GM12864 (cell line): ENCODE measurements at regions not wholly inside any gene's neighbourhood (a gene's known extent, or its start where the extent isn't known, plus 50 kb on each side); places are given as distances from the start of the nearest gene placed in this dataset.
A peak's percentile ranks its signal among the peaks of the same experiment; 100 is the strongest.

ENCODE experiments used
- DNase-seq: peaks from one replicate; pipeline ENCODE4 v3.0.0-alpha.2; 2011; ENCODE audit warnings: low read depth
- H3K4me3 ChIP-seq: 2 replicates; pipeline ENCODE4 v1.5.1; 2011; ENCODE audit warnings: mild to moderate bottlenecking, low read depth, low read length, control low read depth
- CTCF ChIP-seq: IDR thresholded peaks from 2 replicates; pipeline ENCODE4 v1.5.1; 2011; ENCODE audit warnings: low read depth, mild to moderate bottlenecking, moderate library complexity, low read length, control low read depth, inconsistent platforms; ENCODE audit errors: missing control alignments

- no peak for TF ChIP-seq CTCF
- no peak overlapping the region for H3K4me3 ChIP-seq
- DNase-seq, result no peak
Observed at GRCh38 chr17:36673068-36673467, 71.7 kb downstream of the MRM1 start.

- H3K4me3 ChIP-seq, result no peak overlapping the region
- no peak for TF ChIP-seq CTCF
- no peak for DNase-seq
Observed at GRCh38 chr17:36673637-36674277, 72.4 kb downstream of the MRM1 start.

- TF ChIP-seq CTCF, result no peak
- no peak overlapping the region for H3K4me3 ChIP-seq
- DNase-seq, result peak; percentile 10
Observed at GRCh38 chr17:36674278-36674650, 72.9 kb downstream of the MRM1 start.

GRCh38 chr17:36675250-36675649, 73.9 kb downstream of the MRM1 start:
- peak; percentile 5 for DNase-seq
- no peak for TF ChIP-seq CTCF
- H3K4me3 ChIP-seq, result no peak overlapping the region

- H3K4me3 ChIP-seq, result no peak overlapping the region
Observed at GRCh38 chr17:36675786-36676185, 74.4 kb downstream of the MRM1 start.

GRCh38 chr17:36679815-36680467, 78.6 kb downstream of the MRM1 start:
- TF ChIP-seq CTCF, result no peak
- DNase-seq, result no peak
- H3K4me3 ChIP-seq, result no peak overlapping the region

More at GRCh38 chr17:36675786-36676185, 74.4 kb downstream of the MRM1 start:
- no peak for TF ChIP-seq CTCF
- no peak for DNase-seq
